ENCODE measurements at regions not wholly inside any gene's neighbourhood (a gene's known extent, or its start where the extent isn't known, plus 50 kb on each side); places are given as distances from the start of the nearest gene placed in this dataset.
"Not testable (repeated sequence)": the region's sequence is repeated elsewhere in the genome, so short reads cannot be mapped to it uniquely, and the experiment has no call there.

DNA sequence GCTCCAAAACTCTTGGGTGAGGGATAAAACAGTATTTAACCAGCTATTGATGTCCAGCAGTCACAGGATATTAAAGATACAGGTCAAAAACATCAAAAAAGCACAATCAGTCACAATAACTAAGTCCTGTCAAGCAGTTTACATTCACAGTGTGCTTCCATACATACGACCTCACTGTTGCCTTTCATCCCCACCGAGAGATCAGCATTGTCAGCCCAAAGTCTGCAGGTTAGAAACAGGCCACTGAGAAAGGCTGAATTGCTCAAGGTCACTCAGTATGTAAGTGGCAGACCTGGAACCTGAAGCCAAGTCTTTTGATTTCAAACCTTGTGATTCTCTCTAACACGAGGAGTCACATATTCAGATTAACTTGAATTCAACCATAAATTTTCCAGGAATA, 124.9 kb downstream of the GXYLT1 start:
- DNase-seq (ENCODE audit: low spot score), result no peak
- no peak for ATAC-seq (ENCODE audit: low FRiP score)
- TF ChIP-seq, protein P1, sequence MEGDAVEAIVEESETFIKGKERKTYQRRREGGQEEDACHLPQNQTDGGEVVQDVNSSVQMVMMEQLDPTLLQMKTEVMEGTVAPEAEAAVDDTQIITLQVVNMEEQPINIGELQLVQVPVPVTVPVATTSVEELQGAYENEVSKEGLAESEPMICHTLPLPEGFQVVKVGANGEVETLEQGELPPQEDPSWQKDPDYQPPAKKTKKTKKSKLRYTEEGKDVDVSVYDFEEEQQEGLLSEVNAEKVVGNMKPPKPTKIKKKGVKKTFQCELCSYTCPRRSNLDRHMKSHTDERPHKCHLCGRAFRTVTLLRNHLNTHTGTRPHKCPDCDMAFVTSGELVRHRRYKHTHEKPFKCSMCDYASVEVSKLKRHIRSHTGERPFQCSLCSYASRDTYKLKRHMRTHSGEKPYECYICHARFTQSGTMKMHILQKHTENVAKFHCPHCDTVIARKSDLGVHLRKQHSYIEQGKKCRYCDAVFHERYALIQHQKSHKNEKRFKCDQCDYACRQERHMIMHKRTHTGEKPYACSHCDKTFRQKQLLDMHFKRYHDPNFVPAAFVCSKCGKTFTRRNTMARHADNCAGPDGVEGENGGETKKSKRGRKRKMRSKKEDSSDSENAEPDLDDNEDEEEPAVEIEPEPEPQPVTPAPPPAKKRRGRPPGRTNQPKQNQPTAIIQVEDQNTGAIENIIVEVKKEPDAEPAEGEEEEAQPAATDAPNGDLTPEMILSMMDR (IDR thresholded peaks at IDR 0.05), result no peak

DNA sequence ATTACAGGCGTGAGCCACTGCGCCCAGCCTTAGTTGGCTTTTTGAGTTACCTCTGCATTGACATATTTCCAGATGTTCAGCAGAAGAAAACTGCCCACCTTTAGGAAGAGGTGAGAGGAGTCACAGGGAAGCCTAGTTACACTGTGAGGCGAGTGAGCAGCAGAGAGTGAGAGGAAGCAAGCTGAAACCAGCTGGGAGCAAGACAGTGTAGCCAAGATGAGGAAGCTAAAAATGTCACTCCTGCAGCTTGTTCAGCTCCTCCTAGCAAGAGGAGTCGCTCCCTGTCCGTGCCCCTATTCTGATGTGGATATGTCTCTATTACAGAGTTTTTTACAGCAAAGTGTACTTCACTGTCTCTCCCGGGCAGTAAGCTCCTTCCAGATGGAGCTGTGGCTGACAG, 127.6 kb downstream of the GXYLT1 start:
- DNase-seq (ENCODE audit: low spot score), result no peak
- TF ChIP-seq, protein P1 (IDR thresholded peaks at IDR 0.05), result no peak
- no peak for ATAC-seq (ENCODE audit: low FRiP score)

DNA sequence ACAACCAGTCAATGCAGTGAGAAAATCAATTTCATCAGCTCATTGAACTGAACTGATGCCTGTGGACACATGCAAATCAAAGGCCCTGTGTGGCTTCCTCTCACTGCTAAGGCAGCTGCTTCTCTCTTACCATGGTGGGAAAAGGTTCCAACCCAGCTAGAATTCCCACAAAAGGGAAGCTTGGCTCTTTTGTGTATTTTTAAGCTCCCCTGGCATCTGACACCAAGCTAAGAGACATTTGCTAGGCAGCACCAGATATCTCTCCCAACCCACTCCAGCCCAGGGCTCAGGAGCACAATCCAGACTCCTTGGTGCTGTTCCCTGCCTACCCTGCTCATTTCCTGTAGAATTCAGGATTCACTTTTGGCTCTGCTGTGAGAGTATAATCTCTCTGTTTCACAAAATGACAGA, 129.6 kb downstream of the GXYLT1 start:
- TF ChIP-seq, protein P1 (IDR thresholded peaks at IDR 0.05), result no peak
- ATAC-seq (ENCODE audit: low FRiP score), result no peak
- DNase-seq (ENCODE audit: low spot score), result no peak

DNA sequence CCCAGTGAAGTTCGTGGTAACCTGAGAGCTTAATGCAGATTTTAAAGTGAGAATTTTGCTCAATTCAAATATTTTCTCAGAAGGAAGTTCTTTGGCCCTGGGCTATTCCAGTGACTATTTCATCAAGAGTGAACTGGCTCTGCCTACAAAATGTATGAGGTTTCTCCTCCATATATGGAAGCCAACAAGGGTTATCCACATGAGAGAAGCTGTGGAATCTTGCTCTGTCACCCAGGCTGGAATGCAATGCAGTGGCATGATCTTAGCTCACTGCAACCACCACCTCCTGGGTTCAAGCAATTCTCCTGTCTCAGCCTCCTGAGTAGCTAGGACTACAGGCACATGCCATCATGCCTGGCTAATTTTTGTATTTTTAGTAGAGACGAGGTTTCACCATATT, 132.2 kb downstream of the GXYLT1 start:
- not testable (repeated sequence) for ATAC-seq (ENCODE audit: low FRiP score); DNase-seq (ENCODE audit: low spot score)

DNA sequence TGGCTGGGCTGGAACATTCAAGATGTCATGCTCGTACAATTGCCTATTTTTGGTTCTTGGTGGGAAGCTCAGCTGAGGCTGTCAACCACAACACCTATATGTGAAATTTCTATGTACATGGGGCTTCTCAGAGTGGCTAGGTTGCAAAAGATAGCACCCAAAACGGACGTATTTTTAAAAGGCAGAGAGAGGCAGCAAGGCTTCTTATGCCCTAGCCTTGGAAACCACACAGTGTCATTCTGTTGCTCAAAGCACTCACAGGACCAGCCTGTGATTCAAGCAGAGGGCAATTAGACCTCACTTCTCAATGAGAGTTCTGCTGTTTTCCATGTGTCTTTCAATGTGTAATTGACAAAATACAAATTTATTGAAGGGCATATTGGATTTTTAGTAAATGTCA, 134.0 kb downstream of the GXYLT1 start:
- ATAC-seq (ENCODE audit: low FRiP score), result no peak
- TF ChIP-seq, protein P1 (IDR thresholded peaks at IDR 0.05), result no peak
- no peak for DNase-seq (ENCODE audit: low spot score)

DNA sequence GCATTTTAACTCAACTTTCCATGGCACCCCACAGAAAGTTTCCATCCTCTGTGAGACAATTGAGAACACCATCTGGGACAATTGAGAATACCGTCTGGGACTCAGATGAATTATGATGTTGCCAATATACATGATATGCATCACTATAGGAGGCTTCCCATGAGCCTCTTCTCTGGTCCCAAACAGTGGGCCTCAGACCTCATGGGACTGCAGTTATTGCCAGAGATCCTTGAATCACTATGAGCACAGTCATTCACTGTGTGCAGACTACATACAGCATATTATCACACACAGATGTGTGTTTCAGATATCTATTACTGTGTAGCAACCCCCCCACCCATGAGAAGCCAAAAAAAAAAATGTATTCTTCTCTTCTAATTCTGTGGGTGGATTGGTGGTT, 134.4 kb downstream of the GXYLT1 start:
- ATAC-seq (ENCODE audit: low FRiP score) (no peak), DNase-seq (ENCODE audit: low spot score) (no peak)
- TF ChIP-seq, protein P1 (IDR thresholded peaks at IDR 0.05), result no peak

DNA sequence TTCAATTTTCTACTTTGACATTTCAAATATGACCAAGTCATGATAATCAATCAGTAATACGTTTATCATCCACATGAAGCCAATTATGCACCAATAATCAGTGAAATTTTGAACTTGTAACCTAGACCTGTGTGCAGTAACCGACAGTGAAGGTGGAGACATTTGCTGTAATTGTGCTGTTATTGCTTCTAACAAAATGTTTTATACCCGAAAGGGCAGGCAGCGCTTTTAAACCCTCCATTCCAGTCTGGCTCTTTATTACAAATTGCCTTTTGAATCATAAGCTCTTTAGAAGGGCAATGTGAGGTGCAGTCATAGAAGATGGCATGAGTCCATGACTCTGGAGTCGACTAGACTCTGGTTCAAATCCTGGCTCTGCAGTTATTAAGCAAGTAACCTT, 135.7 kb downstream of the GXYLT1 start:
- DNase-seq (ENCODE audit: low spot score) (no peak), ATAC-seq (ENCODE audit: low FRiP score) (no peak)
- TF ChIP-seq, protein P1 (IDR thresholded peaks at IDR 0.05), result no peak

DNA sequence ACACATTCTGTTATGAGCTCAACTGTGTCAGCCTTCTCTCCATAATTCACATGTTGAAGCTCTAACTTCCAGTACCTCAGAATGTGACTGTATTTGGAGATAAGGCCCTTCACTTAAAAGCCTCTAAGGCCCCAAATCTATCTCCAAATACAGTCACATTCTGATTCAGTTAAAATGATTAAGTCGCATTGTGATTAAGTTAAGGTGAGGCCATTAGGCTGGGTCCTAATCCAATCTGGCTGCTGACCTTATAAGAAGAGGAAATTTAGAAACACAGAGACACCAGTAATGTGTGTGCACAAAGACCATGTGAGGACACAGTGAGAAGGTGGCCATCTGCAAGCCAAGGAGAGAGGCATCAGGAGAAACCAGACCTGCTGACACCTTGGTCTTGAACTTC, 141.6 kb downstream of the GXYLT1 start:
- no peak for DNase-seq (ENCODE audit: low spot score)
- TF ChIP-seq, protein P1 (IDR thresholded peaks at IDR 0.05), result no peak
- ATAC-seq (ENCODE audit: low FRiP score), result no peak
